OCI-LY7 (cell line): ENCODE measurements at regions not wholly inside any gene's neighbourhood (a gene's known extent, or its start where the extent isn't known, plus 50 kb on each side); places are given as distances from the start of the nearest gene placed in this dataset.

ENCODE experiments used
- BruUV-seq: library from RNA; stranded (reverse); fragments of 400-500 nt; replicated peaks from 2 replicates; lab custom pipeline; 2021; lab: Mats Ljungman, UMichigan
- CTCF ChIA-PET: fragments of 300-600 bp; sonication (Branson Sonifier 250); formaldehyde crosslinking; loops from one replicate; lab custom pipeline; 2022; ENCODE audit warnings: antibody characterized with exemption; ENCODE audit not compliant: unreplicated experiment; lab: Charles Lee
- POLR2A ChIA-PET: fragments of 300-600 bp; sonication (Branson Sonifier 250); formaldehyde crosslinking; loops from one replicate; lab custom pipeline; 2022; ENCODE audit warnings: antibody characterized with exemption; lab: Charles Lee
- DNase-seq: peaks from one replicate; pipeline ENCODE4 v3.0.0-alpha.2; 2015; ENCODE audit warnings: low spot score
- H2AFZ ChIP-seq: fragments of 200-600 bp; sonication (generic), shearing (Covaris generic); 2 replicates; pipeline ENCODE4 v1.6.1; 2014; ENCODE audit warnings: mild to moderate bottlenecking, antibody characterized with exemption, low read length, moderate library complexity
- H3K27ac ChIP-seq: fragments of 200-600 bp; sonication (generic); 2 replicates; pipeline ENCODE4 v1.5.1; 2014; ENCODE audit warnings: mixed run types, low read depth, mild to moderate bottlenecking, moderate library complexity, low read length, inconsistent platforms; ENCODE audit not compliant: poor library complexity, severe bottlenecking
- H3K36me3 ChIP-seq: fragments of 200-600 bp; sonication (generic); 2 replicates; pipeline ENCODE4 v1.6.1; 2014; ENCODE audit warnings: mild to moderate bottlenecking, antibody characterized with exemption, low read length, moderate library complexity, mixed read lengths; ENCODE audit not compliant: insufficient read depth
- H3K4me1 ChIP-seq: fragments of 200-600 bp; sonication (generic); 2 replicates; pipeline ENCODE4 v1.5.1; 2014; ENCODE audit warnings: mild to moderate bottlenecking, low read length; ENCODE audit not compliant: insufficient read depth, poor library complexity, severe bottlenecking
- H3K4me2 ChIP-seq: fragments of 200-600 bp; sonication (generic); 2 replicates; pipeline ENCODE4 v1.6.1; 2014; ENCODE audit warnings: mild to moderate bottlenecking, low read length
- H3K4me3 ChIP-seq: fragments of 200-600 bp; sonication (generic); 2 replicates; pipeline ENCODE4 v1.5.1; 2014; ENCODE audit warnings: mild to moderate bottlenecking, low read depth, low read length; ENCODE audit not compliant: poor library complexity, severe bottlenecking
- H3K79me2 ChIP-seq: fragments of 200-600 bp; sonication (generic); 2 replicates; pipeline ENCODE4 v1.6.1; 2016; ENCODE audit warnings: low read depth, mild to moderate bottlenecking, low read length, moderate library complexity, mixed read lengths; ENCODE audit not compliant: insufficient read depth
- H3K9me2 ChIP-seq: fragments of 200-600 bp; sonication (generic); 2 replicates; pipeline ENCODE4 v1.6.1; 2016; ENCODE audit warnings: mild to moderate bottlenecking, low read length, mixed read lengths; ENCODE audit not compliant: insufficient read depth
- H3K9me3 ChIP-seq: fragments of 200-600 bp; sonication (generic); 2 replicates; pipeline ENCODE4 v1.6.1; 2014; ENCODE audit warnings: mild to moderate bottlenecking, mixed run types, low read length, mixed read lengths
- H4K20me1 ChIP-seq: fragments of 200-600 bp; sonication (generic); 2 replicates; pipeline ENCODE4 v1.6.1; 2014; ENCODE audit warnings: mild to moderate bottlenecking, antibody characterized with exemption, low read length, moderate library complexity, mixed read lengths; ENCODE audit not compliant: insufficient read depth
- EZH2phosphoT487 ChIP-seq: fragments of 200-600 bp; sonication (generic); IDR thresholded peaks from 2 replicates; pipeline ENCODE4 v1.6.1; 2018; ENCODE audit warnings: low read depth, borderline replicate concordance, mild to moderate bottlenecking, mixed run types, antibody characterized with exemption, low read length, moderate library complexity, mixed read lengths
- intact Hi-C: fragments of 100-400 bp; cut with micrococcal nuclease; formaldehyde crosslinking; loops from one replicate; pipeline ENCODE4 v1.10.0; 2022; ENCODE audit not compliant: unreplicated experiment
- TF ChIP-seq, protein P1 (sequence below): fragments of 200-600 bp; sonication (generic); conservative IDR thresholded peaks from 2 replicates; pipeline ENCODE4 v1.5.1; 2014; ENCODE audit warnings: mild to moderate bottlenecking, antibody characterized with exemption, low read length, moderate library complexity, mixed read lengths

DNA sequence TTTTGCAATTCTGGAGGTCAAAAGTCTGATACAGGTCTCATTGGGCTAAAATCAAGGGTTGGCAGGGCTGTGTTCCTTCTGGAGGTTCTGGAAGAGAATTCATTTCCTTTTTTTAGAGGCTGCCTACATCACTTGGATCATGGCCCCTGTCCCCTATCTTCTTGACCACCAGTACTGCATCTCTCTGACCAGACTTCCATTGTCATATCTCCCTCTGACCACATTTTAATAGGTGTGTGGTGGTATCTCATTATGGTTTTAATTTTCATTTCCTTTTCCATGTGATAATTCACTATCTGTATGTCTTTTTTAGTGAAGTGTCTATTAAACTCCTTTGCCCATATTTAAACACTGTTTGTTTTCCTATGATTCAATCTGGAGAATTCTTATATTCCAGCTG lies 215.2 kb upstream of the OTX2 start:
- intact Hi-C loops: no loop called here
- no peaks in the 10 kb centered on the region for H3K9me2 ChIP-seq

DNA sequence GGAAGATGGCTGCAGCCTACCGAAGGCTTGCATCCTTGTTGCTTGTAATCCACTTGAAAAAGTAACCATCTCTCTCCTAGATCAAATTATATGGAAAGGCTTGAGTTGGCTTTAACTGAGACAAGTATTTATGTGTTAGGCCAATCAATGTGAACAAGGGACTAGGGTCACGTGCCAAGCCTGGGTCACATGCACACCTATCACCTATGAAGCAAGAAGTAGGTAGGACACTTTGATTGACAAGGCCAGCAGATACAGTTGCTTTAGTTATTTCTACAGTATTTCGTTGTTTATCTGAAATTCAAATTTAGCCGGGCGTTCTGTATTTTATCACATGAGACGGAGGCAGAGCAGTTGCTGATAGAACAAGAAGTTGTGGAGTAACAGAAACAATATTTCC lies 212.3 kb upstream of the OTX2 start:
- no peaks in the 10 kb centered on the region for H3K9me3 ChIP-seq
- TF ChIP-seq EZH2phosphoT487: no peak
- TF ChIP-seq, protein P1, sequence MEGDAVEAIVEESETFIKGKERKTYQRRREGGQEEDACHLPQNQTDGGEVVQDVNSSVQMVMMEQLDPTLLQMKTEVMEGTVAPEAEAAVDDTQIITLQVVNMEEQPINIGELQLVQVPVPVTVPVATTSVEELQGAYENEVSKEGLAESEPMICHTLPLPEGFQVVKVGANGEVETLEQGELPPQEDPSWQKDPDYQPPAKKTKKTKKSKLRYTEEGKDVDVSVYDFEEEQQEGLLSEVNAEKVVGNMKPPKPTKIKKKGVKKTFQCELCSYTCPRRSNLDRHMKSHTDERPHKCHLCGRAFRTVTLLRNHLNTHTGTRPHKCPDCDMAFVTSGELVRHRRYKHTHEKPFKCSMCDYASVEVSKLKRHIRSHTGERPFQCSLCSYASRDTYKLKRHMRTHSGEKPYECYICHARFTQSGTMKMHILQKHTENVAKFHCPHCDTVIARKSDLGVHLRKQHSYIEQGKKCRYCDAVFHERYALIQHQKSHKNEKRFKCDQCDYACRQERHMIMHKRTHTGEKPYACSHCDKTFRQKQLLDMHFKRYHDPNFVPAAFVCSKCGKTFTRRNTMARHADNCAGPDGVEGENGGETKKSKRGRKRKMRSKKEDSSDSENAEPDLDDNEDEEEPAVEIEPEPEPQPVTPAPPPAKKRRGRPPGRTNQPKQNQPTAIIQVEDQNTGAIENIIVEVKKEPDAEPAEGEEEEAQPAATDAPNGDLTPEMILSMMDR: no peak
- no peaks in the 10 kb centered on the region for H3K79me2 ChIP-seq
- no peaks in the 10 kb centered on the region for H4K20me1 ChIP-seq
- POLR2A ChIA-PET: no interaction called here
- CTCF ChIA-PET: no interaction called here
- H3K4me2 ChIP-seq: no peak overlapping the region
- H3K4me1 ChIP-seq: no peaks in the 10 kb centered on the region
- no TSS peak for BruUV-seq
- no peaks in the 10 kb centered on the region for H3K36me3 ChIP-seq
- H3K4me3 ChIP-seq: no peak overlapping the region
- DNase-seq: no peak
- H2AFZ ChIP-seq: no peak overlapping the region
- no peak overlapping the region for H3K27ac ChIP-seq
- no peaks in the 10 kb centered on the region for H3K9me2 ChIP-seq
- intact Hi-C loops: no loop called here

More for the DNA sequence above, 215.2 kb upstream of the OTX2 start:
- no peak overlapping the region for H3K27ac ChIP-seq
- no peaks in the 10 kb centered on the region for H3K9me3 ChIP-seq
- H3K4me2 ChIP-seq: no peak overlapping the region
- ChIA-PET CTCF (no interaction called here), POLR2A (interaction anchor here (0.7 kb wide), 1 partner anchor 59 kb away, joined by 3 read pairs; no protein-coding TSS in a partner anchor)
- no peaks in the 10 kb centered on the region for H3K79me2 ChIP-seq
- H3K4me1 ChIP-seq: no peaks in the 10 kb centered on the region
- H2AFZ ChIP-seq: no peak overlapping the region
- BruUV-seq: no TSS peak
- no peak for DNase-seq
- no peaks in the 10 kb centered on the region for H3K36me3 ChIP-seq
- TF ChIP-seq EZH2phosphoT487: no peak
- TF ChIP-seq, protein P1: no peak
- no peaks in the 10 kb centered on the region for H4K20me1 ChIP-seq
- no peak overlapping the region for H3K4me3 ChIP-seq

DNA sequence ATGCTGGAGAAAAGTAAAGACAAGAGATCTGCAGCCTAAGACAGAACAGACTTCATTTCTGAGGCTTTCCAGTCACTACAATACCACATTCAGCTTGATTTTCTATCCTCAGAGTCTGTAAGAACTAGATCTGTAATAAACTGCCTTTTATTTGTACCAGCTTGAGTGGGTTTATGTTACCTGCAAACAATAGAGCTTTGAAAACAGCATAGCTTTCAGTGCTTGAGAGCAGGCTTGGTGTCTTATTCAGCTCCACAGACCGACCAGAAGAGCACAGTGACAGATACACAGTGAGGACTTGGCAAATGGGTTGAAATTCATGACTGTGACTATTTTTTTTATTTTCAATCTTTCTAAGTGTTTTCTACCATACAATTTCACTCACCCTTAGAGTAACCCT lies 207.8 kb upstream of the OTX2 start:
- Histone ChIP-seq H3K4me1 (no peaks in the 10 kb centered on the region), H3K9me2 (no peaks in the 10 kb centered on the region), H3K36me3 (no peaks in the 10 kb centered on the region), H4K20me1 (no peaks in the 10 kb centered on the region), H2AFZ (no peak overlapping the region), H3K4me3 (no peak overlapping the region), H3K9me3 (no peaks in the 10 kb centered on the region), H3K27ac (no peak overlapping the region), H3K79me2 (no peaks in the 10 kb centered on the region), H3K4me2 (no peak overlapping the region)
- intact Hi-C loops: no loop called here
- no peak for DNase-seq
- ChIA-PET POLR2A (interaction anchor here (0.6 kb wide), 1 partner anchor 538 kb away, joined by 4 read pairs; no protein-coding TSS in a partner anchor), CTCF (no interaction called here)
- TF ChIP-seq, protein P1: no peak
- no peak for TF ChIP-seq EZH2phosphoT487
- no TSS peak for BruUV-seq
